Endothelial cell of umbilical vein (primary cell): ENCODE measurements at regions not wholly inside any gene's neighbourhood (a gene's known extent, or its start where the extent isn't known, plus 50 kb on each side); places are given as distances from the start of the nearest gene placed in this dataset.
"Not testable (repeated sequence)": the region's sequence is repeated elsewhere in the genome, so short reads cannot be mapped to it uniquely, and the experiment has no call there.

Experiments used
- BruUV-seq: library from RNA; stranded (reverse); fragments of 400-500 nt; replicated peaks from 2 replicates; lab custom pipeline; 2021; lab: Mats Ljungman, UMichigan
- CTCF ChIA-PET: fragments of 300-600, 350-600 bp; sonication (Branson Sonifier 250); formaldehyde crosslinking; loops from one replicate; lab custom pipeline; 2021; ENCODE audit warnings: antibody characterized with exemption, inconsistent platforms; lab: Charles Lee
- POLR2A ChIA-PET: fragments of 300-600, 350-600 bp; sonication (Branson Sonifier 250); formaldehyde crosslinking; loops from one replicate; lab custom pipeline; 2021; ENCODE audit warnings: antibody characterized with exemption, inconsistent platforms; lab: Charles Lee
- DNase-seq: peaks from one replicate; pipeline ENCODE4 v3.0.0-alpha.2; 2011; ENCODE audit warnings: low read depth, low spot score
- FAIRE-seq: peaks from 2 replicates; lab custom pipeline; 2011; peaks lifted over from hg19 to GRCh38; lab: Jason Lieb, UNC
- H2AFZ ChIP-seq: 2 replicates; pipeline ENCODE4 v1.6.0; 2012; ENCODE audit warnings: low read depth, low read length, control low read depth, inconsistent platforms
- H3K27ac ChIP-seq: 2 replicates; pipeline ENCODE4 v1.5.1; 2011; ENCODE audit warnings: low read depth, mild to moderate bottlenecking, control low read depth, low read length, moderate library complexity; ENCODE audit not compliant: insufficient read depth
- H3K27me3 ChIP-seq, 2 experiments: 2 replicates each; pipeline versions ENCODE4 v1.6.0 to v1.6.1; 2011; ENCODE audit warnings: low read length in 2 of 2, mixed read lengths in 1 of 2; ENCODE audit not compliant: control insufficient read depth in 2 of 2, insufficient read depth in 2 of 2
- H3K36me3 ChIP-seq, 2 experiments: 2 replicates in 1 of 2; 3 replicates in 1 of 2; pipeline ENCODE4 v1.5.1; 2011; ENCODE audit warnings: low read length in 2 of 2, mild to moderate bottlenecking in 1 of 2, moderate library complexity in 1 of 2; ENCODE audit not compliant: control insufficient read depth in 2 of 2, insufficient read depth in 2 of 2; ENCODE audit errors: extremely low read depth in 1 of 2
- H3K4me1 ChIP-seq: 3 replicates; pipeline ENCODE4 v1.5.1; 2011; ENCODE audit warnings: mild to moderate bottlenecking, low read length; ENCODE audit not compliant: control insufficient read depth, insufficient read depth; ENCODE audit errors: extremely low read depth
- H3K4me2 ChIP-seq: 2 replicates; pipeline ENCODE4 v1.6.1; 2011; ENCODE audit warnings: low read length, control low read depth, mixed read lengths; ENCODE audit not compliant: insufficient read depth
- H3K4me3 ChIP-seq, 3 experiments: fragments of 200-600 bp in 1 of 3; sonication (generic), shearing (Covaris generic) in 1 of 3; replicated peaks in 1 of 3; 2 replicates each; pipeline ENCODE4 v1.5.1; 2011 to 2016; ENCODE audit warnings: control low read depth in 3 of 3, low read length in 3 of 3, mild to moderate bottlenecking in 2 of 3, inconsistent platforms in 1 of 3, low read depth in 1 of 3, moderate library complexity in 1 of 3; ENCODE audit not compliant: insufficient read depth in 1 of 3
- H3K79me2 ChIP-seq: 2 replicates; pipeline ENCODE4 v1.6.0; 2012; ENCODE audit warnings: low read length, inconsistent platforms; ENCODE audit not compliant: control insufficient read depth, insufficient read depth
- H3K9ac ChIP-seq: replicated peaks from 2 replicates; pipeline ENCODE3; 2011; ENCODE audit warnings: low read length, control low read depth; ENCODE audit not compliant: insufficient read depth; ENCODE audit errors: extremely low read depth
- H3K9me1 ChIP-seq: replicated peaks from 3 replicates; pipeline ENCODE4 v1.6.0; 2011; ENCODE audit warnings: mild to moderate bottlenecking, low read length; ENCODE audit not compliant: control insufficient read depth, insufficient read depth; ENCODE audit errors: extremely low read depth
- H3K9me3 ChIP-seq: replicated peaks from 2 replicates; pipeline ENCODE4 v1.5.1; 2012; ENCODE audit warnings: low read length, inconsistent platforms; ENCODE audit not compliant: control insufficient read depth, insufficient read depth
- H4K20me1 ChIP-seq: replicated peaks from 2 replicates; pipeline ENCODE3; 2011; ENCODE audit warnings: mild to moderate bottlenecking, low read length; ENCODE audit not compliant: control insufficient read depth, insufficient read depth; ENCODE audit errors: extremely low read depth
- EZH2 ChIP-seq: IDR thresholded peaks from 2 replicates; pipeline ENCODE4 v1.6.1; 2012; ENCODE audit warnings: borderline replicate concordance, low read depth, mild to moderate bottlenecking, moderate library complexity, low read length, inconsistent platforms; ENCODE audit not compliant: severe bottlenecking
- FOS ChIP-seq: IDR thresholded peaks from 2 replicates; pipeline ENCODE4 v1.6.1; 2011; ENCODE audit warnings: mild to moderate bottlenecking, low read length, moderate library complexity, borderline replicate concordance; ENCODE audit not compliant: insufficient read depth
- GATA2 ChIP-seq: IDR thresholded peaks from 2 replicates; pipeline ENCODE4 v1.7.0; 2011; ENCODE audit warnings: low read depth, mild to moderate bottlenecking, moderate library complexity, mixed read lengths, low read length; ENCODE audit not compliant: insufficient read length, insufficient read depth
- JUN ChIP-seq: IDR thresholded peaks from 2 replicates; pipeline ENCODE4 v1.6.1; 2011; ENCODE audit warnings: borderline replicate concordance, low read depth; ENCODE audit not compliant: insufficient read length, insufficient read depth
- MAX ChIP-seq: IDR thresholded peaks from 2 replicates; pipeline ENCODE4 v1.6.1; 2011; ENCODE audit not compliant: insufficient read depth, insufficient read length
- MYC ChIP-seq: IDR thresholded peaks from one replicate; pipeline ENCODE4 v1.6.1; 2011; ENCODE audit warnings: mild to moderate bottlenecking, low read depth, low read length
- POLR2A ChIP-seq: IDR thresholded peaks from 2 replicates; pipeline ENCODE4 v1.6.1; 2012; ENCODE audit warnings: low read depth, mild to moderate bottlenecking, control low read depth, low read length
- POLR2AphosphoS5 ChIP-seq: IDR thresholded peaks from 2 replicates; pipeline ENCODE4 v1.6.1; 2012; ENCODE audit warnings: low read depth, mild to moderate bottlenecking, control low read depth, low read length, moderate library complexity; ENCODE audit not compliant: insufficient read depth
- dilution Hi-C: fragments of 300-500 bp; cut with MboI; formaldehyde crosslinking; loops from one replicate; pipeline ENCODE4 v1.15.0; 2019; ENCODE audit warnings: low sequenced_read_pairs; ENCODE audit not compliant: extremely low pct_ligation_motif_present
- intact Hi-C: fragments of 100-400 bp; cut with micrococcal nuclease; formaldehyde crosslinking; loops from one replicate; pipeline ENCODE4 v1.10.0; 2022
- TF ChIP-seq, protein P1 (sequence below), 2 donors: IDR thresholded peaks; 1 replicate in 1 of 2; 2 replicates in 1 of 2; pipeline ENCODE4 v1.5.1; 2011; ENCODE audit warnings: low read length in 2 of 2, mild to moderate bottlenecking in 2 of 2, moderate library complexity in 2 of 2, control low read depth in 1 of 2, inconsistent platforms in 1 of 2, low read depth in 1 of 2; ENCODE audit not compliant: insufficient read depth in 1 of 2; ENCODE audit errors: extremely low read depth in 1 of 2

- H3K27me3 ChIP-seq, FAIRE-seq, DNase-seq, CTCF ChIA-PET, H3K4me3 ChIP-seq, H4K20me1 ChIP-seq, H3K9ac ChIP-seq, H3K4me2 ChIP-seq, H3K4me1 ChIP-seq, H3K9me1 ChIP-seq, intact Hi-C loops, H3K36me3 ChIP-seq, dilution Hi-C loops, H3K9me3 ChIP-seq, POLR2A ChIA-PET, H3K79me2 ChIP-seq, H3K27ac ChIP-seq, H2AFZ ChIP-seq, BruUV-seq: not testable (repeated sequence)
These were observed 81.9 kb downstream of the EBNA1BP2 start for GRCh38 chr1:43090157-43090556.

DNA sequence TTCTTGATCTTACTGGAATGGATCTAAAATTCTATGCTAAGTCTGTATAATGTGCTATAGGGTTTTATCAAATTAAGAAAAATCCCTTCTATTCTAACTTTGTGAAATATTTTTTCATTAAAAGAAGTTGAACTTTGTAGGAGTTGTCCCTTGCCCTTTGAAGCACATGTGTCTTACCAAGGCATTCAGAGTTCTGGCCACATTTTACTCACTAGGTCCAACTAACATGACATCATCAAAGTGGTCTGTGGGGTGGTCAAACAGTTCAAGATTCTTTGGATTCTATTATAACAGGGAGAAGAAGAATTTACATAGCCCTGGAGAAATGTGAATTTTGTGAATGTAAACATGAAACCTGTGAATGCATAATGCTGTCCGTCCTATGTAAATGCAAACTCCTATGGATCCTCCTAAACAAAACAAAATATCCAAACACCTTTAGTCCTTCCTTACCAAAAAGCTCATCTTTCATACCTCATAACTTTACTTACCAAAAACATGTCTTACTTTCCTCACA, 88.7 kb downstream of the EBNA1BP2 start:
- intact Hi-C loops: no loop called here
- ChIA-PET CTCF (interaction anchor here (2.4 kb wide), 1 partner anchor 170 kb away, joined by 16 read pairs; no protein-coding TSS in a partner anchor), POLR2A (no interaction called here)
- H3K79me2 ChIP-seq: no peaks in the 10 kb centered on the region
- no peaks in the 10 kb centered on the region for H3K36me3 ChIP-seq
- no peaks in the 10 kb centered on the region for H4K20me1 ChIP-seq
- H2AFZ ChIP-seq: no peak overlapping the region
- H3K4me2 ChIP-seq: no peak overlapping the region
- no peaks in the 10 kb centered on the region for H3K9me3 ChIP-seq
- no peak overlapping the region for H3K4me3 ChIP-seq
- no peaks in the 10 kb centered on the region for H3K9me1 ChIP-seq
- H3K27me3 ChIP-seq: no peaks in the 10 kb centered on the region
- no peak overlapping the region for H3K9ac ChIP-seq
- FAIRE-seq: no peak
- BruUV-seq: no TSS peak
- TF ChIP-seq POLR2A: no peak
- TF ChIP-seq JUN: no peak
- TF ChIP-seq MAX: no peak
- TF ChIP-seq POLR2AphosphoS5: no peak
- TF ChIP-seq, protein P1, sequence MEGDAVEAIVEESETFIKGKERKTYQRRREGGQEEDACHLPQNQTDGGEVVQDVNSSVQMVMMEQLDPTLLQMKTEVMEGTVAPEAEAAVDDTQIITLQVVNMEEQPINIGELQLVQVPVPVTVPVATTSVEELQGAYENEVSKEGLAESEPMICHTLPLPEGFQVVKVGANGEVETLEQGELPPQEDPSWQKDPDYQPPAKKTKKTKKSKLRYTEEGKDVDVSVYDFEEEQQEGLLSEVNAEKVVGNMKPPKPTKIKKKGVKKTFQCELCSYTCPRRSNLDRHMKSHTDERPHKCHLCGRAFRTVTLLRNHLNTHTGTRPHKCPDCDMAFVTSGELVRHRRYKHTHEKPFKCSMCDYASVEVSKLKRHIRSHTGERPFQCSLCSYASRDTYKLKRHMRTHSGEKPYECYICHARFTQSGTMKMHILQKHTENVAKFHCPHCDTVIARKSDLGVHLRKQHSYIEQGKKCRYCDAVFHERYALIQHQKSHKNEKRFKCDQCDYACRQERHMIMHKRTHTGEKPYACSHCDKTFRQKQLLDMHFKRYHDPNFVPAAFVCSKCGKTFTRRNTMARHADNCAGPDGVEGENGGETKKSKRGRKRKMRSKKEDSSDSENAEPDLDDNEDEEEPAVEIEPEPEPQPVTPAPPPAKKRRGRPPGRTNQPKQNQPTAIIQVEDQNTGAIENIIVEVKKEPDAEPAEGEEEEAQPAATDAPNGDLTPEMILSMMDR (IDR thresholded peaks at IDR 0.05; ENCODE audit: extremely low read depth in 1 of 2, insufficient read depth in 1 of 2, low read depth in 1 of 2, low read length in 2 of 2): no peak
- no peak for TF ChIP-seq EZH2
- TF ChIP-seq GATA2: no peak
- TF ChIP-seq MYC: no peak
- no peak for TF ChIP-seq FOS
- dilution Hi-C loops: no loop called here
- no peaks in the 10 kb centered on the region for H3K4me1 ChIP-seq
- H3K27ac ChIP-seq: no peak overlapping the region
- DNase-seq: no peak
